ENCODE measurements at regions not wholly inside any gene's neighbourhood (a gene's known extent, or its start where the extent isn't known, plus 50 kb on each side); places are given as distances from the start of the nearest gene placed in this dataset.
"Not testable (repeated sequence)": the region's sequence is repeated elsewhere in the genome, so short reads cannot be mapped to it uniquely, and the experiment has no call there.

GRCh38 chr3:88000853-88001252 is 58.0 kb downstream of the CGGBP1 start:
- peak; percentile 78 for DNase-seq

GRCh38 chr3:87997966-87998365 is 60.8 kb downstream of the CGGBP1 start:
- no peak for DNase-seq

- no peak for DNase-seq
These were observed 61.5 kb downstream of the CGGBP1 start for GRCh38 chr3:87997298-87997697.

- DNase-seq = no peak
These were observed 61.9 kb downstream of the CGGBP1 start for GRCh38 chr3:87996882-87997281.

GRCh38 chr3:87993566-87993965 is 65.2 kb downstream of the CGGBP1 start:
- DNase-seq = no peak

GRCh38 chr3:87987952-87988351 is 70.9 kb downstream of the CGGBP1 start:
- peak; percentile 86 for DNase-seq

GRCh38 chr3:87982421-87982820 is 76.4 kb downstream of the CGGBP1 start:
- no peak for DNase-seq

GRCh38 chr3:87979527-87979926 is 79.3 kb downstream of the CGGBP1 start:
- DNase-seq = no peak

- no peak for DNase-seq
These were observed 81.0 kb downstream of the CGGBP1 start for GRCh38 chr3:87977765-87978164.

- no peak for DNase-seq
These were observed 83.1 kb downstream of the CGGBP1 start for GRCh38 chr3:87975716-87976115.

- DNase-seq = no peak
These were observed 84.9 kb downstream of the CGGBP1 start for GRCh38 chr3:87973906-87974305.

- DNase-seq = no peak
These were observed 89.2 kb downstream of the CGGBP1 start for GRCh38 chr3:87969620-87970019.

- DNase-seq = no peak
These were observed 90.1 kb downstream of the CGGBP1 start for GRCh38 chr3:87968668-87969067.

GRCh38 chr3:87958289-87958688 is 100.5 kb downstream of the CGGBP1 start:
- DNase-seq = no peak

- DNase-seq = no peak
These were observed 101.2 kb downstream of the CGGBP1 start for GRCh38 chr3:87957575-87957974.

- DNase-seq = no peak
These were observed 109.0 kb downstream of the CGGBP1 start for GRCh38 chr3:87949879-87950208.

GRCh38 chr3:87949189-87949878 is 109.5 kb downstream of the CGGBP1 start:
- no peak for DNase-seq

GRCh38 chr3:87946007-87946406 is 112.8 kb downstream of the CGGBP1 start:
- DNase-seq = not testable (repeated sequence)

GRCh38 chr3:87942256-87942655 is 116.5 kb downstream of the CGGBP1 start:
- DNase-seq = not testable (repeated sequence)

GRCh38 chr3:87924485-87924884 is 134.3 kb downstream of the CGGBP1 start:
- no peak for DNase-seq

- no peak for DNase-seq
These were observed 138.3 kb downstream of the CGGBP1 start for GRCh38 chr3:87920549-87920948.

GRCh38 chr3:87901141-87901540 is 157.7 kb downstream of the CGGBP1 start:
- DNase-seq = no peak

GRCh38 chr3:87900061-87900460 is 158.7 kb downstream of the CGGBP1 start:
- no peak for DNase-seq

GRCh38 chr3:87898971-87899370 is 159.8 kb downstream of the CGGBP1 start:
- DNase-seq = no peak

- no peak for DNase-seq
These were observed 162.8 kb downstream of the CGGBP1 start for GRCh38 chr3:87895983-87896382.

- no peak for DNase-seq
These were observed 185.7 kb downstream of the CGGBP1 start for GRCh38 chr3:87873136-87873535.
